Activated CD8-positive, alpha-beta memory T cell treated with anti-CD3 and anti-CD28 coated beads for 48 hours (primary cell): ENCODE measurements at regions not wholly inside any gene's neighbourhood (a gene's known extent, or its start where the extent isn't known, plus 50 kb on each side); places are given as distances from the start of the nearest gene placed in this dataset.

Experiments used
- DNase-seq, 3 experiments: peaks; one replicate each; pipeline ENCODE4 v3.0.0-alpha.2; 2020; ENCODE audit warnings: low read depth in 2 of 3, low spot score in 2 of 3

- no peak for DNase-seq
Measured at GRCh38 chr2:128368437-128369107, 49.9 kb upstream of the HS6ST1 start.

GRCh38 chr2:128369108-128369555, 50.5 kb upstream of the HS6ST1 start:
- DNase-seq: no peak

GRCh38 chr2:128369602-128370467, 51.2 kb upstream of the HS6ST1 start:
- DNase-seq: no peak

GRCh38 chr2:128370468-128371247, 52.0 kb upstream of the HS6ST1 start:
- DNase-seq: no peak

GRCh38 chr2:128371248-128371630, 52.6 kb upstream of the HS6ST1 start:
- DNase-seq: no peak

GRCh38 chr2:128371648-128372345, 53.1 kb upstream of the HS6ST1 start:
- DNase-seq: no peak

DNA sequence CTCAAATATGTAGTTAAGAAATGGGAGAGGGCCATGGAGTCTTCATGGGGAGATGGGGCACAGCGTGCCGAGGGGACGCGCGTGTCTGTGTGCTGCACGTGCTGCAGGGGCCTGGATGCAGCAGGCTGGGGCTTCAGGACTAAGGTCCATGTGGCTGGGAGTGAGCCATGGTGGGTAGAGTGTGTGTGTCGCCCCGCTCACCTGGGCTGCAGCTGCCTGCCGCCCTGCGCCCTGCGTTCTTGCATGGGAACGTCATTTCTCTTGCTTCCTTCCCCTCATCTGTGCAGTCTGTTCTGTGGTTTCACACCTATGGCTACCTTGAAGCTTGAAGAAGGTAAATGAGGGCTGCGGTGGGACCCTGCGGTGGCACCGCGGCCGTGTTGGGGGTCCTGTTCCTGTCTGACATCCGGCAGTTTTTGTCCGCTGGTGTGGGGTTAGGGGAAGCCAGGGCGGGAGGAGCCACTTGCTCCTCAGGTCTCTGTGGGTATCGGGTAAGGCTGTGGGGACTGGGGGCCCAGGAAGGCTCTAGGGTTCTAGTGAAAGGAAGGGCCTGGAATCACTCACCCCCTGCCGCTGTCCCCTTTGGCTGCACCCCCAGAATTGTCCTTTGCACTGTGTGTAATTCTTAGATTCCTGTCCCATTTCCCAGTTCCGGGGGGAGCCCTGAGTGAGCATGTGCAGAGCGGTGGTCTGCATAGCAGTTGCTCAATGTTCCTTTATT, 54.1 kb upstream of the HS6ST1 start:
- no peak for DNase-seq

GRCh38 chr2:128373451-128374000, 54.9 kb upstream of the HS6ST1 start:
- DNase-seq: no peak

- no peak for DNase-seq
Measured at GRCh38 chr2:128374001-128374710, 55.5 kb upstream of the HS6ST1 start.

GRCh38 chr2:128374711-128375413, 56.2 kb upstream of the HS6ST1 start:
- no peak for DNase-seq

DNA sequence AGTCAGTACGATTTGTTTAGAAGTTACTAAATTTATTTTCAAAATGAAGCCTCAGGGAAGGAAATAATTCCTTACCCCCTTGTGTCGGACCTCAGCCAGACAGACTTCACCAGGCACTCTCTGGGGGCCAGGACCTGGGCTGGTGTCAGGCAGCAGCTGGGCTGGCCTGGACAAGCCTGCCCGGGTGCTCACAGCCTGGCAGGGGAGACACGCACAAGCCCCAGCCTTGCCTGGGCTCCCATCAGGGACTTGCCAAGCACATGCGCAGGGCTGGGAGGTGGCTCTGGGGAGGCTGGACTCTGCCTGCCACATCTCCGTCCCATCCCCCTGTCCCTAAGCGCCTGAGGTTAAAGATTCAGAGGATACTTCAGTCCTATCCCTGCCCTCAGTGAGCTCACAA, 56.8 kb upstream of the HS6ST1 start:
- no peak for DNase-seq

- DNase-seq: no peak
Measured at GRCh38 chr2:128376241-128377041, 57.8 kb upstream of the HS6ST1 start.

GRCh38 chr2:128377071-128377910, 58.6 kb upstream of the HS6ST1 start:
- no peak for DNase-seq

GRCh38 chr2:128378231-128379020, 59.8 kb upstream of the HS6ST1 start:
- DNase-seq: no peak

DNA sequence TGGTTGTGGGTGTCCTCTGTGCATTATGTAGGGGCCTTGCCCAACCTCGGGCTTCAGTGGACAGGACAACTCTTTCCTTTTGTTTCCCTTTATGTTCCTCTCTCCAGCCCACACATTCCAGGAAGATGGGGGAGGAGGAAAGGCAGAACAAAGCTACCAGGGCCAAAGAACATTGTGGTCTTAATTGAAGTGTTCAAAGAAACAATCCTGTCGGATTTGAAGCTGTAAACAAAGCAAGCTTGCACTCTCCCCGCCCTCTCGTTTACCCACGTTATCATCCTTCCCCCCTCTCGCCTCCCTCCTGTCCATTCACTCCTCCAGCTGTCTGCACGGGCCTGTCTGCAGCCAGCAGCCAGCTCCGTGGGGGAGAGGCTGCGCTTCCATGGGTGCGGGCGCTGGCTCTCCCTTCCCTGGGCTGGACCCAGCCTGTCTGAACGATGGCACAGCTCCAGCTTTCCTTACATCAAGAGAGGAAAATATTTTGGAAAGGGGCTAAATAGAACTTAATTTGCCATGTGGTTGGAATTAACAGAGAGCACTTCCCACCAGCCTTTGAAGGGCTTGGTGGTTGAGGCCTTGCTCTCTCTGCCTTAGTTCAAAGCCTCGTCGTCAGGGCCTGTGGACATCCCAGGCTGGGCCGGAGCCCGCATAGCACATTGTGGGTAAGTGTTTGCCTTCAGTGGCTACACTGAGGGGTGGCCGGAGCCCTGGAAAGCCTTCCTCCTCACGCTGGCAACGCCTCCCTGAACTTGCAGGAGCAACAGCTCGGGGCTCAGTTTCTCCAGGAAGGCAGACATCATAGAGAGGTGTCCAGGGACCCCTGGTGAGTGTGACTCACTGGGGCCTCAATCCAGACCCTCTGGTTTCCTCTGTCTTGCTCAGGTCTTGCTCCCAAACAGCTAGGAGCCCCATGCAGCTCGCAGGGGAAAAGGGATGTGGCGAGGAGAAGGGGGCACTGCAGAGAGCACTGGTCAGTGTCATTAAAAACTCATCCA, 60.6 kb upstream of the HS6ST1 start:
- DNase-seq: no peak
